HG02981 (cell line): ENCODE measurements at regions not wholly inside any gene's neighbourhood (a gene's known extent, or its start where the extent isn't known, plus 50 kb on each side); places are given as distances from the start of the nearest gene placed in this dataset.

Experiments used
- ATAC-seq: cut with Tn5 transposase; IDR thresholded peaks from one replicate; pipeline ENCODE4 v1.9.1; 2021; ENCODE audit warnings: mild to moderate bottlenecking, moderate library complexity; ENCODE audit not compliant: unreplicated experiment

GRCh38 chr16:66315210-66315825 is 51.2 kb upstream of the CDH5 start:
- peak; percentile 90 for ATAC-seq

GRCh38 chr16:66311306-66311705 is 55.2 kb upstream of the CDH5 start:
- ATAC-seq = no peak

GRCh38 chr16:66309215-66309807 is 57.2 kb upstream of the CDH5 start:
- ATAC-seq = no peak

GRCh38 chr16:66308096-66308495 is 58.4 kb upstream of the CDH5 start:
- ATAC-seq = no peak

GRCh38 chr16:66306366-66307150 is 59.9 kb upstream of the CDH5 start:
- no peak for ATAC-seq

- ATAC-seq = no peak
Observed at GRCh38 chr16:66304961-66305360, 61.5 kb upstream of the CDH5 start.

- ATAC-seq = no peak
Observed at GRCh38 chr16:66304151-66304550, 62.3 kb upstream of the CDH5 start.

- ATAC-seq = no peak
Observed at GRCh38 chr16:66300501-66300900, 66.0 kb upstream of the CDH5 start.

- no peak for ATAC-seq
Observed at GRCh38 chr16:66300037-66300436, 66.5 kb upstream of the CDH5 start.

- ATAC-seq = no peak
Observed at GRCh38 chr16:66299349-66299748, 67.1 kb upstream of the CDH5 start.

GRCh38 chr16:66298571-66299120 is 67.8 kb upstream of the CDH5 start:
- no peak for ATAC-seq

GRCh38 chr16:66298006-66298405 is 68.5 kb upstream of the CDH5 start:
- no peak for ATAC-seq

GRCh38 chr16:66296591-66296990 is 69.9 kb upstream of the CDH5 start:
- ATAC-seq = no peak

GRCh38 chr16:66295761-66296546 is 70.5 kb upstream of the CDH5 start:
- ATAC-seq = no peak

GRCh38 chr16:66295213-66295612 is 71.3 kb upstream of the CDH5 start:
- no peak for ATAC-seq

GRCh38 chr16:66294507-66294906 is 72.0 kb upstream of the CDH5 start:
- no peak for ATAC-seq

- no peak for ATAC-seq
Observed at GRCh38 chr16:66293932-66294331, 72.6 kb upstream of the CDH5 start.

- ATAC-seq = no peak
Observed at GRCh38 chr16:66293207-66293735, 73.2 kb upstream of the CDH5 start.

GRCh38 chr16:66292241-66292935 is 74.1 kb upstream of the CDH5 start:
- ATAC-seq = no peak

- ATAC-seq = no peak
Observed at GRCh38 chr16:66291833-66292232, 74.7 kb upstream of the CDH5 start.
